Umbilical cord (tissue), 1 donor: ENCODE measurements at regions not wholly inside any gene's neighbourhood (a gene's known extent, or its start where the extent isn't known, plus 50 kb on each side); places are given as distances from the start of the nearest gene placed in this dataset.
"Not testable (repeated sequence)": the region's sequence is repeated elsewhere in the genome, so short reads cannot be mapped to it uniquely, and the experiment has no call there.

Experiments used
- DNase-seq: peaks from one replicate; pipeline ENCODE4 v3.0.0-alpha.2; 2015; ENCODE audit warnings: low spot score

GRCh38 chr3:198147213-198147612 lies 187.2 kb downstream of the LMLN start:
- not testable (repeated sequence) for DNase-seq

DNA sequence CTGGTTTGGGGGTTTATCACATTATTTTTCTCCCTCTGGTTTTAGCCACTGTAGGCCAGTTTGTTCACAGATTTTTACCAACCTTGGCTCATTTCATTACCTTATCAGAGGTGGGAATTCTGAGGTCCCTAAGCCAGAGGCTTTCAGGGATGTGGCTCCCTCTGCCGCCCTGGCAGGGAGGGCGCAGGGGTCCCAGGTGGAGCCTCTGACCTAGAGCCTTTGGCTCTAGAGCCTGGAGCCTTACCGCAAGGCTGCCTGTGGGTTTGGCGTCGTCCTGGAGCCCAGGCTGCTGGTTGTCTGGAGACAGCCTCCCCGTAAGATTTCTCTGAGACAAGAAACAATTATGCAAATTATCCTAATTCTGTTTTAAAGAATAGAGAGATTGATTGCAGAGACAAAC lies 188.0 kb downstream of the LMLN start:
- DNase-seq, result not testable (repeated sequence)

GRCh38 chr3:198149904-198150303 lies 189.9 kb downstream of the LMLN start:
- peak; percentile 12 for DNase-seq

DNA sequence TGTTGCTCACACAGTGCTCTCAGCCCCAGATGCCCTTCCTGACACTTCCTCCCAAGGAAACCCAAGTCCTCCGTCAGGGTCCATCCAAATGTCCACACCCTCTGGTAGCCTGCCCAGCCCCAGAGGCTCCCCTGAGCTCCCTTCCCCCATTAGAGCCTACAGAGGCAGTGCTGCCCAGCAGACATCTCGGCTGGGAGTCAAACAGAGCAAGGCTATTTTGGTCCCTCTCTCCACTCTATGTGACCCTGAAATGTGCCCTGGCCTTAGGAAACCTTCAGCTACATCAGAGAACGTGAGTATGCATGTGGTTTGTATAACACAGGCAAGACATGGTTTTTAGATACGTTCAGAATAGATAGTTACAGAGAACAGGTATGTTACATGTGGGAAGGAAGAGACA lies 191.8 kb downstream of the LMLN start:
- DNase-seq, result not testable (repeated sequence)

DNA sequence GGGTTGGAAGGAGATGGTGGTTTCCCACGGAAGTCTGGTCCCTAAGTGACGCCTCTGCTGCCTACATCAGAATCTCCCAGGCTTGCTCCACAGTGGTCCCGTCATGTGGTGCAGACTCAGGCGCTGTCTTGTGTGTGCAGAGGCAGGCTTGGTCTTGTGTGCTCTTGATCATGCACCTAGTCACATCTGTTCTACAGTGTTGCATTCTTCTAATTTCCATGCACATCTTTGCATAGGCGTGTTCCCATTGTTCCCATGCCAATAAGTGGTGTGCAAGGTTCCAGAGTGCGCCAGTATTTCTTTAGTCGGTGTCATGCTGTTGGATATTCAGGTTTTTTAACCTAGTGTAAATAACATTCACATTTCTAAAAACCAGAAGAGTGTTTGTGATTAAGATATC lies 195.8 kb downstream of the LMLN start:
- DNase-seq, result not testable (repeated sequence)

DNA sequence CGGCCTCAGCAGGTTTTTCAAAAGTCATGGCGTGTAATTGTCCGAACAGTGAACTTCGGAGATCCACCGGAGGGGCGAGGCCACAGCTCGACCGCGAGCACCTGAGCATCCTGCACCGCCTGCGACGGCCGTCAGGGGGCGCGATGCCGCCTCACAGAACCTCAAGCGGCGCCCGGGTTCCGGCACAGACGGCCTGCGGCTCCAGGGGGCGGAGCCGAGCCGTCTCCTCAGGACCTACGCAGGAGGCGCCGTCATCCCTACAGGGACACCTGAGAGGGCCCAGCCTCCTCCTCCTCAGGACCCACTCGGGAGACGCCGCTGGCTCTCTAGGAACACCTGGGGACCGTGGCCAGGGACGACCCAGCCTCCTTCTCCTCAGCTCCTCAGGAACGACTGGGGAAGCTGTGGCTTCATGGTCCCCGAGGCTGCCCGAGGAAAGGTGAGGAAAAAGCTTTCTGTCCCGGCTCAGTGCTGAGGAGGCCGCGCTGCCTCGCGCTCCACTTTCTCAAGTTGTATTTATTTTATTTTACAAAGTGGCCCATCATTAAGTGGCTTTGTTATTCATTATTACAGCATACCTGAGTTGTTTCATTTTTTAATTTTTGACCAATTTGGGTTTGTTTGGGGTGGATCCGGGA lies 197.3 kb downstream of the LMLN start:
- DNase-seq, result not testable (repeated sequence)

- DNase-seq, result not testable (repeated sequence)
Observed at GRCh38 chr3:198158007-198158406, 198.0 kb downstream of the LMLN start.

GRCh38 chr3:198167339-198168039 lies 207.5 kb downstream of the LMLN start:
- peak; percentile 12 for DNase-seq

GRCh38 chr3:198170781-198171180 lies 210.8 kb downstream of the LMLN start:
- DNase-seq, result not testable (repeated sequence)

DNA sequence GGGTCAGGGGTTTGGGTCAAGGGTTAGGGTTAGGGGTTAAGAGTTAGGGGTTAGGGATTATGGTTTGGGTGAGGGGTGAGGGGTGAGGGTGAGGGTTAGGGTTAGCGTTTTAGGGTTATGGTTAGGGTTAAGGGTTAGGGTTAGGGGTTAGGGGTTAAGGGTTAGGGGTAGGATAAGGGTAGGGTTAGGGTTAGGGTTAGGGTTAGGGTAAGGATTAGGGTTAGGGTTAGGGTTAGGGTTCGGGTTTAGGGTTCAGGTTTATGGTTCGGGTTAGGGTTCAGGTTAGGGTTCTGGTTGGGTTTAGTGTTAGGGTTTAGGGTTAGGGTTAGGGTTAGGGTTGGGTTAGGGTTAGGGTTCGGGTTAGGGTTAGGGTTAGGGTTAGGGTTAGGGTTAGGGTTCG lies 213.1 kb downstream of the LMLN start:
- not testable (repeated sequence) for DNase-seq

DNA sequence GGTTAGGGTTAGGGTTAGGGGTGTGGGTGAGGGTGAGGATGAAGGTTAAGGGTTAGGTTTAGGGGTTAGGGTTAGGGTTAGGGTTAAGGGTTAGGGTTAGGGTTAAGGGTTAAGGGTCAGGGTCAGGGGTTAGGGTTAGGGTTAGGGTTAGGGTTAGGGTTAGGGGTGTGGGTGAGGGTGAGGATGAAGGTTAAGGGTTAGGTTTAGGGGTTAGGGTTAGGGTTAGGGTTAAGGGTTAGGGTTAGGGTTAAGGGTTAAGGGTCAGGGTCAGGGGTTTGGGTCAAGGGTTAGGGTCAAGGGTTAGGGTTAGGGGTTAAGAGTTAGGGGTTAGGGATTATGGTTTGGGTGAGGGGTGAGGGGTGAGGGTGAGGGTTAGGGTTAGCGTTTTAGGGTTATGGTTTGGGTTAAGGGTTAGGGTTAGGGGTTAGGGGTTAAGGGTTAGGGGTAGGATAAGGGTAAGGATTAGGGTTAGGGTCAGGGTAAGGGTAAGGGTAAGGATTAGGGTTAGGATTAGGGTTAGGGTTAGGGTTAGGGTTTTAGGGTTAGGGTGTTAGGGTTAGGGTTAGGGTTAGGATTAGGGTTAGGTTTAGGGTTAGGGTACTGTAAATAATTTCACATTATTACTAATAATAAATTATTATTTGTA lies 214.0 kb downstream of the LMLN start:
- not testable (repeated sequence) for DNase-seq
